Keratinocyte (primary cell): ENCODE measurements at regions not wholly inside any gene's neighbourhood (a gene's known extent, or its start where the extent isn't known, plus 50 kb on each side); places are given as distances from the start of the nearest gene placed in this dataset.

Experiments
- DNase-seq: peaks from one replicate; pipeline ENCODE4 v3.0.0-alpha.2; 2011; ENCODE audit warnings: low read depth, missing footprints, low spot score
- FAIRE-seq: peaks from 2 replicates; lab custom pipeline; 2011; peaks lifted over from hg19 to GRCh38; lab: Jason Lieb, UNC
- H2AFZ ChIP-seq: 2 replicates; pipeline ENCODE4 v1.6.0; 2012; ENCODE audit warnings: low read length, control low read depth, inconsistent platforms; ENCODE audit not compliant: control insufficient read depth
- H3K27ac ChIP-seq: 2 replicates; pipeline ENCODE4 v1.5.1; 2011; ENCODE audit warnings: low read length; ENCODE audit not compliant: control insufficient read depth, insufficient read depth
- H3K27me3 ChIP-seq: 3 replicates; pipeline ENCODE4 v1.6.0; 2011; ENCODE audit warnings: low read length; ENCODE audit not compliant: control insufficient read depth, insufficient read depth; ENCODE audit errors: extremely low read depth
- H3K36me3 ChIP-seq, 2 experiments: 2 replicates in 1 of 2; 3 replicates in 1 of 2; pipeline ENCODE4 v1.5.1; 2011; ENCODE audit warnings: low read length in 2 of 2, mild to moderate bottlenecking in 1 of 2; ENCODE audit not compliant: control insufficient read depth in 2 of 2, insufficient read depth in 2 of 2; ENCODE audit errors: extremely low read depth in 1 of 2
- H3K4me1 ChIP-seq: 3 replicates; pipeline ENCODE4 v1.5.1; 2011; ENCODE audit warnings: low read length; ENCODE audit not compliant: control insufficient read depth, insufficient read depth; ENCODE audit errors: extremely low read depth
- H3K4me2 ChIP-seq: 3 replicates; pipeline ENCODE4 v1.6.0; 2011; ENCODE audit warnings: low read depth, low read length; ENCODE audit not compliant: control insufficient read depth, insufficient read depth; ENCODE audit errors: extremely low read depth
- H3K4me3 ChIP-seq, 3 experiments: fragments of 200-600 bp in 1 of 3; sonication (generic) in 1 of 3; 2 replicates in 2 of 3; 3 replicates in 1 of 3; pipeline ENCODE4 v1.5.1; 2011 to 2016; ENCODE audit warnings: low read length in 3 of 3, mild to moderate bottlenecking in 3 of 3, control low read depth in 2 of 3, inconsistent platforms in 1 of 3, low read depth in 1 of 3, mixed read lengths in 1 of 3, mixed run types in 1 of 3, moderate library complexity in 1 of 3; ENCODE audit not compliant: control insufficient read depth in 2 of 3, insufficient read depth in 2 of 3; ENCODE audit errors: extremely low read depth in 1 of 3
- H3K79me2 ChIP-seq: 2 replicates; pipeline ENCODE4 v1.6.0; 2012; ENCODE audit warnings: low read length; ENCODE audit not compliant: control insufficient read depth, insufficient read depth
- H3K9ac ChIP-seq: 3 replicates; pipeline ENCODE4 v1.6.0; 2011; ENCODE audit warnings: low read length; ENCODE audit not compliant: control insufficient read depth, insufficient read depth; ENCODE audit errors: extremely low read depth
- H3K9me1 ChIP-seq: 3 replicates; pipeline ENCODE4 v1.6.0; 2011; ENCODE audit warnings: low read length; ENCODE audit not compliant: control insufficient read depth, insufficient read depth; ENCODE audit errors: extremely low read depth
- H3K9me3 ChIP-seq: 2 replicates; pipeline ENCODE4 v1.5.1; 2012; ENCODE audit warnings: low read depth, low read length; ENCODE audit not compliant: control insufficient read depth
- H4K20me1 ChIP-seq: 3 replicates; pipeline ENCODE4 v1.6.0; 2011; ENCODE audit warnings: low read length; ENCODE audit not compliant: control insufficient read depth, insufficient read depth; ENCODE audit errors: extremely low read depth
- CTCF ChIP-seq, 3 experiments: IDR thresholded peaks in 1 of 3; conservative IDR thresholded peaks in 1 of 3; optimal IDR thresholded peaks in 1 of 3; 2 replicates in 2 of 3; 3 replicates in 1 of 3; pipeline versions ENCODE3 to v1.5.1; 2011; ENCODE audit warnings: low read length in 3 of 3, mild to moderate bottlenecking in 3 of 3, moderate library complexity in 2 of 3, control low read depth in 1 of 3, inconsistent platforms in 1 of 3; ENCODE audit not compliant: insufficient read depth in 2 of 3; ENCODE audit errors: extremely low read depth in 1 of 3
- EZH2 ChIP-seq: IDR thresholded peaks from one replicate; pipeline ENCODE4 v1.6.1; 2012; ENCODE audit warnings: inconsistent platforms, mild to moderate bottlenecking, low read length, moderate library complexity
- dilution Hi-C: fragments of 300-500 bp; cut with MboI; formaldehyde crosslinking; loops from one replicate; pipeline ENCODE4 v1.7.0; 2020; ENCODE audit warnings: low sequenced_read_pairs; ENCODE audit not compliant: extremely low pct_ligation_motif_present

GRCh38 chr1:185656663-185657062, 77.5 kb upstream of the HMCN1 start:
- no peak overlapping the region for H3K4me2 ChIP-seq
- H3K79me2 ChIP-seq, result no peaks in the 10 kb centered on the region
- no peaks in the 10 kb centered on the region for H3K9me3 ChIP-seq
- H4K20me1 ChIP-seq, result no peaks in the 10 kb centered on the region
- H2AFZ ChIP-seq, result no peak overlapping the region
- H3K27ac ChIP-seq, result no peak overlapping the region
- TF ChIP-seq CTCF (optimal IDR thresholded peaks at IDR 0.05 in 1 of 3, IDR thresholded peaks at IDR 0.05 in 1 of 3, conservative IDR thresholded peaks at IDR 0.05 in 1 of 3; ENCODE audit: extremely low read depth in 1 of 3, insufficient read depth in 2 of 3, low read length in 3 of 3) (no peak), EZH2 (no peak)
- no peak for DNase-seq
- H3K36me3 ChIP-seq, result no peaks in the 10 kb centered on the region
- H3K9ac ChIP-seq, result no peak overlapping the region
- H3K4me3 ChIP-seq, result no peak overlapping the region
- FAIRE-seq, result no peak
- dilution Hi-C loops, result no loop called here
- no peaks in the 10 kb centered on the region for H3K4me1 ChIP-seq
- no peaks in the 10 kb centered on the region for H3K27me3 ChIP-seq
- no peaks in the 10 kb centered on the region for H3K9me1 ChIP-seq

- Histone ChIP-seq H3K27me3 (no peaks in the 10 kb centered on the region), H4K20me1 (no peaks in the 10 kb centered on the region), H3K9me3 (no peaks in the 10 kb centered on the region), H3K4me2 (no peak overlapping the region), H3K4me1 (peaks cover 9% of the 10 kb centered on the region), H3K27ac (no peak overlapping the region), H3K9me1 (no peaks in the 10 kb centered on the region), H3K79me2 (no peaks in the 10 kb centered on the region), H2AFZ (no peak overlapping the region), H3K36me3 (no peaks in the 10 kb centered on the region), H3K9ac (no peak overlapping the region), H3K4me3 (no peak overlapping the region)
- TF ChIP-seq CTCF (optimal IDR thresholded peaks at IDR 0.05 in 1 of 3, IDR thresholded peaks at IDR 0.05 in 1 of 3, conservative IDR thresholded peaks at IDR 0.05 in 1 of 3; ENCODE audit: extremely low read depth in 1 of 3, insufficient read depth in 2 of 3, low read length in 3 of 3), result no peak
- no peak for TF ChIP-seq EZH2
- FAIRE-seq, result no peak
- no peak for DNase-seq
- dilution Hi-C loops, result no loop called here
Observed at GRCh38 chr1:185654952-185655314, 79.3 kb upstream of the HMCN1 start.
